ENCODE measurements at regions not wholly inside any gene's neighbourhood (a gene's known extent, or its start where the extent isn't known, plus 50 kb on each side); places are given as distances from the start of the nearest gene placed in this dataset.

DNA sequence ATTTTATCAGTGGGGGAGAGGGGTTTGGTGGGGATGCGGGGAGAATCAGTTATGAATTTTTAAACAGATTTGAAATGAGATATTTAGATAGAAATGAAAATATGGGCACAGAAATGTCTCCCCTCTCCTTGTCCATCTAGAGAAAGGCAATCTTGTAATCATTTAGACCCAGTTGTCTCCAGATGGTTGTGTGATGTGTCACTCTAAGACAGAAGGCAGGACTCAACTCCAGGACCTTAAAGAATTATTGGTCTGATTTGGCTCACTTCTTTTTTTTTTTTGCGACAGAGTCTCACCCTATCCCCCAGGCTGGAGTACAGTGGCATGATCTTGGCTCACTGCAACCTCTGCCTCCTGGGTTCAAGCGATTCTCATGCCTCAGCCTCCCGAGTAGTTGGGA lies 77.2 kb downstream of the EOMES start:
- TF ChIP-seq, protein P1, sequence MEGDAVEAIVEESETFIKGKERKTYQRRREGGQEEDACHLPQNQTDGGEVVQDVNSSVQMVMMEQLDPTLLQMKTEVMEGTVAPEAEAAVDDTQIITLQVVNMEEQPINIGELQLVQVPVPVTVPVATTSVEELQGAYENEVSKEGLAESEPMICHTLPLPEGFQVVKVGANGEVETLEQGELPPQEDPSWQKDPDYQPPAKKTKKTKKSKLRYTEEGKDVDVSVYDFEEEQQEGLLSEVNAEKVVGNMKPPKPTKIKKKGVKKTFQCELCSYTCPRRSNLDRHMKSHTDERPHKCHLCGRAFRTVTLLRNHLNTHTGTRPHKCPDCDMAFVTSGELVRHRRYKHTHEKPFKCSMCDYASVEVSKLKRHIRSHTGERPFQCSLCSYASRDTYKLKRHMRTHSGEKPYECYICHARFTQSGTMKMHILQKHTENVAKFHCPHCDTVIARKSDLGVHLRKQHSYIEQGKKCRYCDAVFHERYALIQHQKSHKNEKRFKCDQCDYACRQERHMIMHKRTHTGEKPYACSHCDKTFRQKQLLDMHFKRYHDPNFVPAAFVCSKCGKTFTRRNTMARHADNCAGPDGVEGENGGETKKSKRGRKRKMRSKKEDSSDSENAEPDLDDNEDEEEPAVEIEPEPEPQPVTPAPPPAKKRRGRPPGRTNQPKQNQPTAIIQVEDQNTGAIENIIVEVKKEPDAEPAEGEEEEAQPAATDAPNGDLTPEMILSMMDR (IDR thresholded peaks at IDR 0.05; ENCODE audit: unreplicated experiment), result no peak
- no peak for DNase-seq (ENCODE audit: low spot score, unreplicated experiment)
- Mint-ChIP-seq H3K4me1 (ENCODE audit: low read depth) (peaks cover 19% of the 10 kb centered on the region), H3K36me3 (ENCODE audit: insufficient read depth) (no peaks in the 10 kb centered on the region), H3K27me3 (no peaks in the 10 kb centered on the region), H3K27ac (no peak overlapping the region), H3K4me3 (ENCODE audit: low read depth) (no peak overlapping the region), H3K9me3 (ENCODE audit: low read depth) (no peaks in the 10 kb centered on the region)

DNA sequence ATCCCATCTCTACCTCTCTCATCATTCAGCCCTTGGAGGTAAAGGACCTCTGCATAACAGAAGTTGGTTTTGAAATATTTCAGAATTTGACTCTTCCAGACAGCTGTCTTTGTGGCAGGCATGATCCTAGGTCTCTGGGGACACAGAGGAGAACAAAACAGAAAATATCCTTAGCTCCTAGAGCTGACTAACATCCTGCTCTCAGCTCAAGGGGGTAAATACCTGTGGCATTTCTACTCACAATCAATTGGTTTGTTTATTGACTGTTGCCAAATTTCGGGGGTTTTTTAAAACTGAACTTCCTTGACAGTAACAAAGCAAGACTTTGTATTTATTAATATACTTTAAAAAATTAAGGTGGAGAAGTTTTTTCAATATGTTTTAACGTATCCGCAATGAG lies 78.8 kb downstream of the EOMES start:
- Mint-ChIP-seq H3K36me3 (ENCODE audit: insufficient read depth) (no peaks in the 10 kb centered on the region), H3K9me3 (ENCODE audit: low read depth) (no peaks in the 10 kb centered on the region), H3K4me3 (ENCODE audit: low read depth) (no peak overlapping the region), H3K4me1 (ENCODE audit: low read depth) (peaks cover 21% of the 10 kb centered on the region), H3K27me3 (no peaks in the 10 kb centered on the region), H3K27ac (no peak overlapping the region)
- DNase-seq (ENCODE audit: low spot score, unreplicated experiment), result no peak
- TF ChIP-seq, protein P1 (IDR thresholded peaks at IDR 0.05; ENCODE audit: unreplicated experiment), result no peak

DNA sequence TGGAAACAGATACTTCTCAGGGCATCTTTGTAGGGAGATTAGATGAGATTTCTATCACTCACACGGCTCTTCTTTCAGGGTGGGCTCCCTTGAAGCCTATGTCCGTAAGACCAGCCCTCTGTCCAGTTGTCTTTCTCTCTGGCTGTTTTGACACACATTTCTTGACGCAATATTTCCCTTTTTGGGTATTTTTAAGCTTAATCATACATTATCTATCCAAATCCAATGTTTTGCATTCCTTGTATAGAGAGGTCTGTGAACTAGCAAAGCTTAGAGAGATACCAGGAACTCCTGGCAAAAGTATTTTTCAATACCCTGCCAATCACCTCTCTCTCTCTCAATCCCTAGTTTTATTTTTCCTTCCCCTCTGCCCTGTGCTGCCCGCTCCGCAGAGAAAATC lies 79.3 kb downstream of the EOMES start:
- no peaks in the 10 kb centered on the region for H3K9me3 Mint-ChIP-seq (ENCODE audit: low read depth)
- H3K4me3 Mint-ChIP-seq (ENCODE audit: low read depth), result no peak overlapping the region
- no peaks in the 10 kb centered on the region for H3K36me3 Mint-ChIP-seq (ENCODE audit: insufficient read depth)
- no peaks in the 10 kb centered on the region for H3K27me3 Mint-ChIP-seq
- DNase-seq (ENCODE audit: low spot score, unreplicated experiment), result no peak
- H3K4me1 Mint-ChIP-seq (ENCODE audit: low read depth), result peaks cover 21% of the 10 kb centered on the region
- TF ChIP-seq, protein P1 (IDR thresholded peaks at IDR 0.05; ENCODE audit: unreplicated experiment), result no peak
- H3K27ac Mint-ChIP-seq, result no peak overlapping the region

DNA sequence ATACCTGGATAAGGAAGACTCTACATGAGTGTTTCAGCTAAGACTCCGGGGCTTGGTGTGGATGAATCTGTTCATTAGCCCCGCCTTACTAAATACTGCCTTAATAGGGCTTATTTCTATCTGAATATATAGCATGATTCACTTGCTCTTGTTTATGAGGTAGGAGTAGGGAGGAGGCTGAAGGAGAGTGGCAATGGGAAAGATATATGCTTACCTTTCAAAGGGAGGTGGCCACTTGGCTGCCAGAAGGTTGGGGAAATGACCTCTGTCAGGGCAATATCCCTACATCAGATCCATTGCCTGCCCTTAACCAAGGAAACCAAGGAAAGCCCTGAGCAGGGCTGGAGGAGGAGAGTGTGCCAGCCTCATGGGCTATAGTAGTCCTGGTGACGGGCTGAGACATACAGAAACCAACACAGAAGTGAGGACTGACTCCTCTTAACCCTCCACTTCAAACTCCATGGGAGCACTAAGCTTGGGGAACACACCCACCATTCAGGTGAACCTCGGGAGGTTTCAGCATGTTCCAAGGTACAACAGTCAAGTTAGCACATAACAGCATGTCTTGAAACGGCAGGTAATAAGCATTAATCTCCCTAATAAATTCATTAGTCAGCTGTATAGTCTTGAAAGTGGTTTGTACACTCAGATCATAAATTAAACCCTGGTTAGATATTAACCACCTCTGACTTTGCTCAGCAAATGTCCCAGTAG lies 80.1 kb downstream of the EOMES start:
- no peaks in the 10 kb centered on the region for H3K27me3 Mint-ChIP-seq

DNA sequence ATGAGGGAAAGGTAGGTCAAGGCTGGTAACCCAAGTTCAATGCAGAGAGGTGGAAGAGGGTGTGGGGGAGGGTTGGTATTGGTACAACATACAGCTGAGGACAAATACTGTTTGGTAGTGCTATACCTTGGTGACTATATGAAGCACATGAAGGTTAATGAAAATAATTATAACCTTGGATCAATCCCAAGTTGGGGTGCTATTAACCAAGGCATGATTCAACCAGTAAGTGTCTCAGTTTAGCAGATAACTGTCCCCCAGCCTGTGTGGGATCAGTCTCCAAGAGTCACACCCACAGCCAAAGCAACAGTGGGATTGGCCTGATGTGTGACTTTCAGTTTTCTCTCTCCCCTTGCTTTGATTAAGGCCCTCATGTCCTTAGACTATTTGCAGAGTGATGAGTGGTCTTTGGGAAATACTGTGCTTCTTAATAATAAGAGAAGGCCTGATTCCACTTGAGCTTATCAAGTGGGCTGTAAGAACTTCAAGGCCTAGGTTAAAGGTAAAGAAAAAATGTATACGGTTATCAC lies 80.8 kb downstream of the EOMES start:
- Mint-ChIP-seq H3K36me3 (ENCODE audit: insufficient read depth) (no peaks in the 10 kb centered on the region), H3K27me3 (no peaks in the 10 kb centered on the region), H3K4me1 (ENCODE audit: low read depth) (peaks cover 21% of the 10 kb centered on the region), H3K9me3 (ENCODE audit: low read depth) (no peaks in the 10 kb centered on the region), H3K27ac (no peak overlapping the region), H3K4me3 (ENCODE audit: low read depth) (no peak overlapping the region)
- DNase-seq (ENCODE audit: low spot score, unreplicated experiment), result no peak
- TF ChIP-seq, protein P1 (IDR thresholded peaks at IDR 0.05; ENCODE audit: unreplicated experiment), result no peak

More for the DNA sequence above, 80.1 kb downstream of the EOMES start:
- Mint-ChIP-seq H3K27ac (no peak overlapping the region), H3K4me1 (ENCODE audit: low read depth) (peaks cover 21% of the 10 kb centered on the region), H3K36me3 (ENCODE audit: insufficient read depth) (no peaks in the 10 kb centered on the region), H3K4me3 (ENCODE audit: low read depth) (no peak overlapping the region), H3K9me3 (ENCODE audit: low read depth) (no peaks in the 10 kb centered on the region)
- TF ChIP-seq, protein P1 (IDR thresholded peaks at IDR 0.05; ENCODE audit: unreplicated experiment), result no peak
- no peak for DNase-seq (ENCODE audit: low spot score, unreplicated experiment)

Data from progenitor cell of endocrine pancreas (in vitro differentiated cells).